ENCODE measurements at regions not wholly inside any gene's neighbourhood (a gene's known extent, or its start where the extent isn't known, plus 50 kb on each side); places are given as distances from the start of the nearest gene placed in this dataset.

GRCh38 chr2:19230626-19231025 lies 127.8 kb downstream of the OSR1 start:
- no peaks in the 10 kb centered on the region for H3K27me3 ChIP-seq
- no peak for DNase-seq
- ATAC-seq, result no peak
- H3K4me3 ChIP-seq, result no peak overlapping the region
- H3K9me3 ChIP-seq, result no peaks in the 10 kb centered on the region
- H3K4me1 ChIP-seq, result peaks cover 0 to 5% of the 10 kb centered on the region in 2 donors
- in situ Hi-C loops (cut with MboI; ENCODE audit: low sequenced_read_pairs in 4 of 4) (no loop called here), intact Hi-C loops (cut with DNase I; ENCODE audit: low total_unique reads) (loop anchor here (10.0 kb wide), 1 partner anchor 246 kb away; no protein-coding TSS in a partner anchor)
- no peaks in the 10 kb centered on the region for H3K36me3 ChIP-seq
- no peak for TF ChIP-seq POLR2A (IDR thresholded peaks at IDR 0.05)
- TF ChIP-seq, protein P1, sequence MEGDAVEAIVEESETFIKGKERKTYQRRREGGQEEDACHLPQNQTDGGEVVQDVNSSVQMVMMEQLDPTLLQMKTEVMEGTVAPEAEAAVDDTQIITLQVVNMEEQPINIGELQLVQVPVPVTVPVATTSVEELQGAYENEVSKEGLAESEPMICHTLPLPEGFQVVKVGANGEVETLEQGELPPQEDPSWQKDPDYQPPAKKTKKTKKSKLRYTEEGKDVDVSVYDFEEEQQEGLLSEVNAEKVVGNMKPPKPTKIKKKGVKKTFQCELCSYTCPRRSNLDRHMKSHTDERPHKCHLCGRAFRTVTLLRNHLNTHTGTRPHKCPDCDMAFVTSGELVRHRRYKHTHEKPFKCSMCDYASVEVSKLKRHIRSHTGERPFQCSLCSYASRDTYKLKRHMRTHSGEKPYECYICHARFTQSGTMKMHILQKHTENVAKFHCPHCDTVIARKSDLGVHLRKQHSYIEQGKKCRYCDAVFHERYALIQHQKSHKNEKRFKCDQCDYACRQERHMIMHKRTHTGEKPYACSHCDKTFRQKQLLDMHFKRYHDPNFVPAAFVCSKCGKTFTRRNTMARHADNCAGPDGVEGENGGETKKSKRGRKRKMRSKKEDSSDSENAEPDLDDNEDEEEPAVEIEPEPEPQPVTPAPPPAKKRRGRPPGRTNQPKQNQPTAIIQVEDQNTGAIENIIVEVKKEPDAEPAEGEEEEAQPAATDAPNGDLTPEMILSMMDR (IDR thresholded peaks at IDR 0.05 in 4 of 5, conservative IDR thresholded peaks at IDR 0.05 in 1 of 5), result no peak
- H3K27ac ChIP-seq, result no peak overlapping the region

DNA sequence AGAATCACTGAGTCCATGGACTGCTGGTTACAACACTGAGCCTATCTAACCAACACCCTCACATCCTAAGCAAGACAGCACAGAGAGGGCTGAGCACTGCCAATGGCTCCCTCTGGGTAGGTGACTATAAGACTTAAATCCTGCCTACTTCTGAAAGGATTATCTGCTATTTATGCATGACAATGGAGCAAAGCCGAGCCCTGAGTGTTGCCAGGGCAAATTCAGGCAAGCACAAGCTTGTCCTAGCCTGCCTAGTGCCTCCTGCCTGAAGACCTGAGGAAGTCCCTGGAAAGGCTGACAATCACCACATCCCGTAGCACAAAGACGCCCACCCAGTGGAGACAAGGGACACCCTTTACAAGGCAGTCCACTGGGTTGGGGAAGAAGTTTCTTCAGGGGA lies 129.7 kb downstream of the OSR1 start:
- TF ChIP-seq, protein P1 (IDR thresholded peaks at IDR 0.05 in 4 of 5, conservative IDR thresholded peaks at IDR 0.05 in 1 of 5), result no peak
- in situ Hi-C loops (cut with MboI; ENCODE audit: low sequenced_read_pairs in 4 of 4), result no loop called here
- intact Hi-C loops (cut with DNase I; ENCODE audit: low total_unique reads), result no loop called here
- no peaks in the 10 kb centered on the region for H3K27me3 ChIP-seq
- no peak overlapping the region for H3K27ac ChIP-seq
- H3K4me1 ChIP-seq, result peaks cover 0 to 5% of the 10 kb centered on the region in 2 donors
- no peak for DNase-seq
- no peaks in the 10 kb centered on the region for H3K36me3 ChIP-seq
- H3K4me3 ChIP-seq, result no peak overlapping the region
- ATAC-seq, result no peak
- H3K9me3 ChIP-seq, result no peaks in the 10 kb centered on the region

- DNase-seq, result no peak
- no peaks in the 10 kb centered on the region for H3K27me3 ChIP-seq
- H3K9me3 ChIP-seq, result no peaks in the 10 kb centered on the region
- no peaks in the 10 kb centered on the region for H3K36me3 ChIP-seq
- peaks cover 0 to 5% of the 10 kb centered on the region in 2 donors for H3K4me1 ChIP-seq
- intact Hi-C loops (cut with DNase I; ENCODE audit: low total_unique reads) (no loop called here), in situ Hi-C loops (cut with MboI; ENCODE audit: low sequenced_read_pairs in 4 of 4) (no loop called here)
- no peak overlapping the region for H3K4me3 ChIP-seq
- ATAC-seq, result no peak
- TF ChIP-seq POLR2A (IDR thresholded peaks at IDR 0.05), result no peak
- TF ChIP-seq, protein P1 (IDR thresholded peaks at IDR 0.05 in 4 of 5, conservative IDR thresholded peaks at IDR 0.05 in 1 of 5), result no peak
- H3K27ac ChIP-seq, result no peak overlapping the region
Measured at GRCh38 chr2:19228181-19228593, 130.2 kb downstream of the OSR1 start.

- Histone ChIP-seq H3K4me3 (no peak overlapping the region), H3K9me3 (no peaks in the 10 kb centered on the region), H3K36me3 (no peaks in the 10 kb centered on the region), H3K27ac (no peak overlapping the region), H3K27me3 (no peaks in the 10 kb centered on the region), H3K4me1 (peaks cover 0 to 5% of the 10 kb centered on the region in 2 donors)
- ATAC-seq, result no peak
- intact Hi-C loops (cut with DNase I; ENCODE audit: low total_unique reads) (no loop called here), in situ Hi-C loops (cut with MboI; ENCODE audit: low sequenced_read_pairs in 4 of 4) (no loop called here)
- no peak for DNase-seq
- TF ChIP-seq, protein P1 (IDR thresholded peaks at IDR 0.05 in 4 of 5, conservative IDR thresholded peaks at IDR 0.05 in 1 of 5), result no peak
- TF ChIP-seq POLR2A (IDR thresholded peaks at IDR 0.05), result no peak
Measured at GRCh38 chr2:19226871-19227270, 131.6 kb downstream of the OSR1 start.

DNA sequence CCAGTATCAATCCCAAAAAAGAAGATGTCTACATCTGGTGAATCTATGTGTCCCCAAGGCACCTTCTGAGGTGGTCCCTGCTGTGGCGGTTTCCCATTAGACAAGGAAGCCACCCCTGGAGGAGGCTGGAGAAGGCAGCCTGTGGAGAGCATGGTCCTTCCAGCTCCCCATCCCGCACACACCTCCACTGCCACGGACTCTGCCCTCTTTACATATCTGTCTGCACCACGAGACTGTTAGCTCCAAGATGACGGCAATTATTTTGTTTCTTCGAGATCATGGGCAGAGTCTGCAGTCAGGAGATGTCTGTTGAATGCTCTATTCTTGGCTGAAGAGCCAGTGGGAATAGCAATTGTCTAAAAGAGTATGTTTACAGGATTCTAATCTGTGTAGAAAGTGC lies 132.0 kb downstream of the OSR1 start:
- in situ Hi-C loops (cut with MboI; ENCODE audit: low sequenced_read_pairs in 4 of 4) (no loop called here), intact Hi-C loops (cut with DNase I; ENCODE audit: low total_unique reads) (no loop called here)
- no peak for TF ChIP-seq POLR2A (IDR thresholded peaks at IDR 0.05)
- TF ChIP-seq, protein P1 (IDR thresholded peaks at IDR 0.05 in 4 of 5, conservative IDR thresholded peaks at IDR 0.05 in 1 of 5), result no peak
- Histone ChIP-seq H3K27me3 (no peaks in the 10 kb centered on the region), H3K36me3 (no peaks in the 10 kb centered on the region), H3K4me1 (peaks cover 0 to 5% of the 10 kb centered on the region in 2 donors), H3K27ac (no peak overlapping the region), H3K9me3 (no peaks in the 10 kb centered on the region), H3K4me3 (no peak overlapping the region)
- DNase-seq, result no peak
- ATAC-seq, result no peak
